HCT116 (cell line): ENCODE measurements at regions not wholly inside any gene's neighbourhood (a gene's known extent, or its start where the extent isn't known, plus 50 kb on each side); places are given as distances from the start of the nearest gene placed in this dataset.

Experiments
- ATAC-seq: fragments of 200-7000 bp; cut with Tn5 transposase; 2 replicates; pipeline ENCODE4 v1.9.1; 2020; ENCODE audit warnings: mild to moderate bottlenecking, moderate library complexity
- BruUV-seq: library from RNA; stranded (reverse); fragments of 400-500 nt; replicated peaks from 2 replicates; lab custom pipeline; 2021; lab: Mats Ljungman, UMichigan
- CTCF ChIA-PET: fragments of 300-600 bp; sonication (Branson Sonifier 250); formaldehyde crosslinking; loops from one replicate; lab custom pipeline; 2021; ENCODE audit warnings: antibody characterized with exemption; lab: Charles Lee
- POLR2A ChIA-PET: fragments of 300-600, 350-600 bp; sonication (Branson Sonifier 250); formaldehyde crosslinking; loops from one replicate; lab custom pipeline; 2021; ENCODE audit warnings: antibody characterized with exemption; lab: Charles Lee
- RAD21 ChIA-PET, 2 experiments: fragments of 300-600 bp; sonication (Branson Sonifier 250); formaldehyde crosslinking; loops; one replicate each; lab custom pipeline; 2023; ENCODE audit warnings: low total read pairs in 2 of 2; ENCODE audit not compliant: uncharacterized antibody in 2 of 2, unreplicated experiment in 2 of 2, low non-redundant PET in 1 of 2; lab: Charles Lee
- DNase-seq: peaks from one replicate; pipeline ENCODE4 v3.0.0-alpha.2; 2010; ENCODE audit warnings: low read depth, low spot score
- H2AFZ ChIP-seq: fragments of 200-600 bp; shearing (Covaris generic), sonication (generic); 2 replicates; pipeline ENCODE4 v1.6.1; 2017; ENCODE audit warnings: low read depth, mixed run types, mixed read lengths, antibody characterized with exemption, low read length; ENCODE audit not compliant: poor library complexity, severe bottlenecking
- H3K27ac ChIP-seq: 2 replicates; pipeline ENCODE4 v1.5.1; 2012; ENCODE audit warnings: low read depth, low read length
- H3K27me3 ChIP-seq: fragments of 200-600 bp; sonication (generic); 2 replicates; pipeline ENCODE4 v1.6.1; 2016; ENCODE audit warnings: mixed run types, low read length, mixed read lengths; ENCODE audit not compliant: insufficient read depth
- H3K36me3 ChIP-seq, 2 experiments: fragments of 200-500 bp in 1 of 2; fragments of 200-600 bp in 1 of 2; sonication (Bioruptor generic) in 1 of 2; sonication (generic) in 1 of 2; 2 replicates each; pipeline versions ENCODE4 v1.5.1 to v1.6.1; 2014 to 2016; ENCODE audit warnings: low read length in 2 of 2, inconsistent platforms in 1 of 2, mixed read lengths in 1 of 2, mixed run types in 1 of 2; ENCODE audit not compliant: insufficient read depth in 2 of 2, control insufficient read depth in 1 of 2
- H3K4me1 ChIP-seq, 2 experiments: fragments of 200-600 bp in 1 of 2; sonication (generic) in 1 of 2; 2 replicates each; pipeline versions ENCODE4 v1.5.1 to v1.6.1; 2012 to 2017; ENCODE audit warnings: low read length in 2 of 2, inconsistent platforms in 1 of 2, mild to moderate bottlenecking in 1 of 2, mixed read lengths in 1 of 2, mixed run types in 1 of 2, moderate library complexity in 1 of 2; ENCODE audit not compliant: insufficient read depth in 2 of 2, control insufficient read depth in 1 of 2
- H3K4me2 ChIP-seq: fragments of 200-600 bp; sonication (generic); 2 replicates; pipeline ENCODE4 v1.6.1; 2017; ENCODE audit warnings: mixed run types, low read length, mixed read lengths
- H3K4me3 ChIP-seq, 2 experiments: fragments of 200-600 bp in 1 of 2; sonication (generic) in 1 of 2; replicated peaks in 1 of 2; 2 replicates each; pipeline ENCODE4 v1.5.1; 2011 to 2016; ENCODE audit warnings: low read length in 2 of 2, control low read depth in 1 of 2, low read depth in 1 of 2, mild to moderate bottlenecking in 1 of 2, mixed read lengths in 1 of 2, mixed run types in 1 of 2
- H3K79me2 ChIP-seq: fragments of 200-600 bp; sonication (generic); 2 replicates; pipeline ENCODE4 v1.6.1; 2017; ENCODE audit warnings: mild to moderate bottlenecking, mixed run types, low read length, moderate library complexity, mixed read lengths; ENCODE audit not compliant: insufficient read depth
- H3K9ac ChIP-seq: fragments of 200-600 bp; sonication (generic); 2 replicates; pipeline ENCODE4 v1.6.1; 2016; ENCODE audit warnings: low read length, mixed read lengths
- H3K9me2 ChIP-seq: fragments of 200-600 bp; sonication (generic), shearing (Covaris generic); 2 replicates; pipeline ENCODE4 v1.6.1; 2017; ENCODE audit warnings: mixed run types, mild to moderate bottlenecking, moderate library complexity; ENCODE audit not compliant: insufficient read depth
- H3K9me3 ChIP-seq, 2 experiments: fragments of 200-500 bp in 1 of 2; fragments of 200-600 bp in 1 of 2; sonication (Bioruptor generic) in 1 of 2; sonication (generic) in 1 of 2; 2 replicates each; pipeline ENCODE4 v1.6.1; 2014 to 2017; ENCODE audit warnings: low read length in 2 of 2, mixed read lengths in 2 of 2, inconsistent platforms in 1 of 2, low read depth in 1 of 2, mild to moderate bottlenecking in 1 of 2, mixed run types in 1 of 2, moderate library complexity in 1 of 2; ENCODE audit not compliant: control insufficient read depth in 1 of 2, insufficient read depth in 1 of 2
- H4K20me1 ChIP-seq: fragments of 200-600 bp; sonication (generic), shearing (Covaris generic); 2 replicates; pipeline ENCODE4 v1.6.1; 2017; ENCODE audit warnings: mixed run types, mild to moderate bottlenecking, moderate library complexity; ENCODE audit not compliant: insufficient read depth
- ATF3 ChIP-seq: IDR thresholded peaks from 2 replicates; pipeline ENCODE4 v1.6.1; 2012
- CBX3 ChIP-seq: IDR thresholded peaks from 2 replicates; pipeline ENCODE4 v1.6.1; 2012; ENCODE audit warnings: low read depth
- CEBPB ChIP-seq: IDR thresholded peaks from 2 replicates; pipeline ENCODE4 v1.6.1; 2012; ENCODE audit warnings: low read depth
- ELF1 ChIP-seq: IDR thresholded peaks from 2 replicates; pipeline ENCODE4 v1.6.1; 2012; ENCODE audit warnings: low read depth, borderline replicate concordance
- EZH2 ChIP-seq: fragments of 200-600 bp; sonication (generic); IDR thresholded peaks from 2 replicates; pipeline ENCODE4 v1.6.1; 2017; ENCODE audit warnings: antibody characterized with exemption, mixed run types
- EZH2phosphoT487 ChIP-seq: fragments of 200-600 bp; IDR thresholded peaks from 2 replicates; pipeline ENCODE4 v1.6.1; 2018; ENCODE audit warnings: antibody characterized with exemption, borderline replicate concordance
- MAX ChIP-seq: IDR thresholded peaks from 2 replicates; pipeline ENCODE4 v1.6.1; 2012
- POLR2A ChIP-seq: IDR thresholded peaks from 2 replicates; pipeline ENCODE4 v1.7.0; 2011; ENCODE audit warnings: borderline replicate concordance; ENCODE audit not compliant: insufficient read depth, insufficient read length; ENCODE audit errors: extremely low read depth
- SIN3A ChIP-seq: IDR thresholded peaks from 2 replicates; pipeline ENCODE4 v1.6.1; 2012; ENCODE audit warnings: low read depth
- TCF7L2 ChIP-seq: IDR thresholded peaks from 2 replicates; pipeline ENCODE4 v1.7.0; 2011; ENCODE audit warnings: borderline replicate concordance, inconsistent platforms; ENCODE audit not compliant: insufficient read depth, insufficient read length; ENCODE audit errors: extremely low read depth
- YY1 ChIP-seq: IDR thresholded peaks from 2 replicates; pipeline ENCODE4 v1.6.1; 2011; ENCODE audit warnings: low read length, low read depth, moderate library complexity, mild to moderate bottlenecking; ENCODE audit not compliant: insufficient replicate concordance; ENCODE audit errors: extremely low read depth
- intact Hi-C: fragments of 100-400 bp; cut with micrococcal nuclease; formaldehyde crosslinking; loops from 2 replicates; pipeline ENCODE4 v1.10.0; 2022
- TF ChIP-seq, protein P1 (sequence below): IDR thresholded peaks from 2 replicates; pipeline ENCODE4 v1.6.1; 2011; ENCODE audit warnings: mild to moderate bottlenecking, low read length, moderate library complexity; ENCODE audit not compliant: insufficient replicate concordance; ENCODE audit errors: extremely low read depth

GRCh38 chr13:47461816-47462215, 539.3 kb downstream of the SUCLA2 start:
- no peaks in the 10 kb centered on the region; a peak in 1 of 4 replicates for H3K9me3 ChIP-seq
- no peak overlapping the region for H3K4me2 ChIP-seq
- no peaks in the 10 kb centered on the region for H4K20me1 ChIP-seq
- TF ChIP-seq SIN3A (no peak), CEBPB (no peak), EZH2 (no peak), CBX3 (no peak), TCF7L2 (no peak), POLR2A (no peak), EZH2phosphoT487 (no peak), ATF3 (no peak), ELF1 (no peak), MAX (no peak), YY1 (no peak)
- TF ChIP-seq, protein P1, sequence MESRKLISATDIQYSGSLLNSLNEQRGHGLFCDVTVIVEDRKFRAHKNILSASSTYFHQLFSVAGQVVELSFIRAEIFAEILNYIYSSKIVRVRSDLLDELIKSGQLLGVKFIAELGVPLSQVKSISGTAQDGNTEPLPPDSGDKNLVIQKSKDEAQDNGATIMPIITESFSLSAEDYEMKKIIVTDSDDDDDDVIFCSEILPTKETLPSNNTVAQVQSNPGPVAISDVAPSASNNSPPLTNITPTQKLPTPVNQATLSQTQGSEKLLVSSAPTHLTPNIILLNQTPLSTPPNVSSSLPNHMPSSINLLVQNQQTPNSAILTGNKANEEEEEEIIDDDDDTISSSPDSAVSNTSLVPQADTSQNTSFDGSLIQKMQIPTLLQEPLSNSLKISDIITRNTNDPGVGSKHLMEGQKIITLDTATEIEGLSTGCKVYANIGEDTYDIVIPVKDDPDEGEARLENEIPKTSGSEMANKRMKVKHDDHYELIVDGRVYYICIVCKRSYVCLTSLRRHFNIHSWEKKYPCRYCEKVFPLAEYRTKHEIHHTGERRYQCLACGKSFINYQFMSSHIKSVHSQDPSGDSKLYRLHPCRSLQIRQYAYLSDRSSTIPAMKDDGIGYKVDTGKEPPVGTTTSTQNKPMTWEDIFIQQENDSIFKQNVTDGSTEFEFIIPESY = no peak
- ChIA-PET POLR2A (no interaction called here), CTCF (interaction anchor here (0.7 kb wide), 1 partner anchor 1778 kb away, joined by 3 read pairs; no protein-coding TSS in a partner anchor), RAD21 (no interaction called here)
- no peaks in the 10 kb centered on the region for H3K36me3 ChIP-seq
- H3K27me3 ChIP-seq = no peaks in the 10 kb centered on the region
- no peaks in the 10 kb centered on the region for H3K79me2 ChIP-seq
- no peak for DNase-seq
- H3K9ac ChIP-seq = no peak overlapping the region
- H3K4me3 ChIP-seq = no peak overlapping the region
- H3K9me2 ChIP-seq = no peaks in the 10 kb centered on the region
- BruUV-seq = no TSS peak
- H3K27ac ChIP-seq = no peak overlapping the region
- no peak overlapping the region for H2AFZ ChIP-seq
- no peaks in the 10 kb centered on the region for H3K4me1 ChIP-seq
- no peak for ATAC-seq
- intact Hi-C loops = no loop called here
